ENCODE measurements at regions not wholly inside any gene's neighbourhood (a gene's known extent, or its start where the extent isn't known, plus 50 kb on each side); places are given as distances from the start of the nearest gene placed in this dataset.
"Not testable (repeated sequence)": the region's sequence is repeated elsewhere in the genome, so short reads cannot be mapped to it uniquely, and the experiment has no call there.

GRCh38 chr9:42239445-42240260, 56.2 kb downstream of the SPATA31A6 start:
- H3K27ac Mint-ChIP-seq; H3K9me3 Mint-ChIP-seq; DNase-seq; H3K36me3 Mint-ChIP-seq (ENCODE audit: low read depth); H3K4me1 Mint-ChIP-seq (ENCODE audit: low read depth); H3K4me3 Mint-ChIP-seq; H3K27me3 Mint-ChIP-seq: not testable (repeated sequence)

GRCh38 chr9:42240261-42240579, 56.8 kb downstream of the SPATA31A6 start:
- H3K4me3 Mint-ChIP-seq; H3K27ac Mint-ChIP-seq; H3K36me3 Mint-ChIP-seq (ENCODE audit: low read depth); DNase-seq; H3K4me1 Mint-ChIP-seq (ENCODE audit: low read depth); H3K27me3 Mint-ChIP-seq; H3K9me3 Mint-ChIP-seq: not testable (repeated sequence)

GRCh38 chr9:42243211-42243610, 59.8 kb downstream of the SPATA31A6 start:
- H3K4me3 Mint-ChIP-seq; H3K4me1 Mint-ChIP-seq (ENCODE audit: low read depth); DNase-seq; H3K9me3 Mint-ChIP-seq; H3K36me3 Mint-ChIP-seq (ENCODE audit: low read depth); H3K27ac Mint-ChIP-seq; H3K27me3 Mint-ChIP-seq: not testable (repeated sequence)

GRCh38 chr9:42243822-42244221, 60.4 kb downstream of the SPATA31A6 start:
- H3K36me3 Mint-ChIP-seq (ENCODE audit: low read depth); H3K4me3 Mint-ChIP-seq; H3K27me3 Mint-ChIP-seq; H3K4me1 Mint-ChIP-seq (ENCODE audit: low read depth); H3K27ac Mint-ChIP-seq; H3K9me3 Mint-ChIP-seq; DNase-seq: not testable (repeated sequence)

GRCh38 chr9:42268729-42269128, 85.3 kb downstream of the SPATA31A6 start:
- not testable (repeated sequence) for H3K4me1 Mint-ChIP-seq (ENCODE audit: low read depth); H3K27ac Mint-ChIP-seq; H3K9me3 Mint-ChIP-seq; H3K4me3 Mint-ChIP-seq; H3K36me3 Mint-ChIP-seq (ENCODE audit: low read depth); H3K27me3 Mint-ChIP-seq; DNase-seq

- H3K36me3 Mint-ChIP-seq (ENCODE audit: low read depth); H3K4me1 Mint-ChIP-seq (ENCODE audit: low read depth); DNase-seq; H3K4me3 Mint-ChIP-seq; H3K27me3 Mint-ChIP-seq; H3K27ac Mint-ChIP-seq; H3K9me3 Mint-ChIP-seq: not testable (repeated sequence)
Observed at GRCh38 chr9:42269171-42269570, 85.7 kb downstream of the SPATA31A6 start.

GRCh38 chr9:42273191-42273590, 89.7 kb downstream of the SPATA31A6 start:
- H3K4me1 Mint-ChIP-seq (ENCODE audit: low read depth); H3K4me3 Mint-ChIP-seq; H3K36me3 Mint-ChIP-seq (ENCODE audit: low read depth); DNase-seq; H3K27me3 Mint-ChIP-seq; H3K27ac Mint-ChIP-seq; H3K9me3 Mint-ChIP-seq: not testable (repeated sequence)

- no peaks in the 10 kb centered on the region for H3K4me1 Mint-ChIP-seq (ENCODE audit: low read depth)
Observed at GRCh38 chr9:42275141-42275540, 91.7 kb downstream of the SPATA31A6 start.

GRCh38 chr9:42282531-42283178, 99.2 kb downstream of the SPATA31A6 start:
- not testable (repeated sequence) for H3K36me3 Mint-ChIP-seq (ENCODE audit: low read depth); DNase-seq; H3K4me1 Mint-ChIP-seq (ENCODE audit: low read depth); H3K27ac Mint-ChIP-seq; H3K27me3 Mint-ChIP-seq; H3K9me3 Mint-ChIP-seq; H3K4me3 Mint-ChIP-seq

More at GRCh38 chr9:42275141-42275540, 91.7 kb downstream of the SPATA31A6 start:
- no peaks in the 10 kb centered on the region for H3K9me3 Mint-ChIP-seq
- DNase-seq = no peak
- no peaks in the 10 kb centered on the region for H3K27me3 Mint-ChIP-seq
- no peak overlapping the region for H3K27ac Mint-ChIP-seq
- H3K36me3 Mint-ChIP-seq (ENCODE audit: low read depth) = no peaks in the 10 kb centered on the region
- no peak overlapping the region for H3K4me3 Mint-ChIP-seq

GRCh38 chr9:42283179-42283543, 99.7 kb downstream of the SPATA31A6 start:
- not testable (repeated sequence) for H3K27ac Mint-ChIP-seq; DNase-seq; H3K4me3 Mint-ChIP-seq; H3K27me3 Mint-ChIP-seq; H3K9me3 Mint-ChIP-seq; H3K4me1 Mint-ChIP-seq (ENCODE audit: low read depth); H3K36me3 Mint-ChIP-seq (ENCODE audit: low read depth)

- H3K36me3 Mint-ChIP-seq (ENCODE audit: low read depth); H3K4me1 Mint-ChIP-seq (ENCODE audit: low read depth): not testable (repeated sequence)
Observed at GRCh38 chr9:42286145-42286845, 102.8 kb downstream of the SPATA31A6 start.

GRCh38 chr9:42288002-42288864, 104.8 kb downstream of the SPATA31A6 start:
- H3K4me1 Mint-ChIP-seq (ENCODE audit: low read depth); H3K36me3 Mint-ChIP-seq (ENCODE audit: low read depth); H3K9me3 Mint-ChIP-seq; H3K27me3 Mint-ChIP-seq; H3K27ac Mint-ChIP-seq; DNase-seq; H3K4me3 Mint-ChIP-seq: not testable (repeated sequence)

More at GRCh38 chr9:42286145-42286845, 102.8 kb downstream of the SPATA31A6 start:
- not testable (repeated sequence) for DNase-seq, H3K27me3 Mint-ChIP-seq, H3K4me3 Mint-ChIP-seq, H3K27ac Mint-ChIP-seq, H3K9me3 Mint-ChIP-seq

GRCh38 chr9:42288865-42289229, 105.4 kb downstream of the SPATA31A6 start:
- not testable (repeated sequence) for H3K27me3 Mint-ChIP-seq; H3K27ac Mint-ChIP-seq; H3K4me3 Mint-ChIP-seq; H3K36me3 Mint-ChIP-seq (ENCODE audit: low read depth); H3K9me3 Mint-ChIP-seq; DNase-seq; H3K4me1 Mint-ChIP-seq (ENCODE audit: low read depth)

- H3K27ac Mint-ChIP-seq; H3K4me3 Mint-ChIP-seq; DNase-seq; H3K4me1 Mint-ChIP-seq (ENCODE audit: low read depth); H3K9me3 Mint-ChIP-seq; H3K27me3 Mint-ChIP-seq; H3K36me3 Mint-ChIP-seq (ENCODE audit: low read depth): not testable (repeated sequence)
Observed at GRCh38 chr9:42300124-42300523, 116.7 kb downstream of the SPATA31A6 start.
